ENCODE measurements at regions not wholly inside any gene's neighbourhood (a gene's known extent, or its start where the extent isn't known, plus 50 kb on each side); places are given as distances from the start of the nearest gene placed in this dataset.
"Not testable (repeated sequence)": the region's sequence is repeated elsewhere in the genome, so short reads cannot be mapped to it uniquely, and the experiment has no call there.

DNA sequence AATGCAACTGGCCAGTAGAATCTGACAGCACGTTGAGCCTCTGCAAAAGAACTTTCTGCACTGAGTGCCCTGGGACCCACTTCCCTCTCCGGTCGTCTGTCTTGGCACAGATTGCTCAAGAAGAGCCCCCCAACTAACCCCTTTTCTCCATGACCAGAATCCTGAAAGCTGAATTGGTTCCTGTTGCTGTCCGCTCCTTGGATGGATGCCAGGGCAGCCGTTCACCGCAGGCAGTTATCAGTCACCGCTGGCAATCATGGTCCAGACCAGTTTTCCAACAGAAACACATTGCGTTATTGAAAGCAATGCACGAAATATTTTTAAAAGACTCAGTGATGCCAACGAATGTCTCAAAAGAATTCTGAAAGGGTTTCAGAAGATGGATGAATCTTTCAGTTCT, 733.7 kb upstream of the FRG1 start:
- no peak for DNase-seq

DNA sequence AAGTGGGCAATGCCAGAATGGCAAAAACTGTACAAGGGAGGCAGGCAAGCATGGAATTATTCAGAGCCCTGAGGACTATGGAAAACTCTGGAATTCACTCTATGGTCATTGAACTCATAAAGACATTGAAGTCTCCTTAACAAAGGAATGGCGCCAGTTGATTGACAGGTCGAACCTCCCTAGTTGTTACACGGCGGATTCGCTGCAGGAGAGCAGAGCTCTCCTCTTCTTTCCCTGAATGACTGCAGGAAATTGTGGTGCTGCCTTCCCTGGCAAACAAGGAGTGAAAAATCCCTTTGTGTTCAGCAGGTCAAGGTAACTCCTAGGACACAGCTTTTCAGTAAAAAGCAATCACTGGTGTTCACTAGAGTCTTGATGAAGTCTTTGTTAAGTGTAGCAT, 732.8 kb upstream of the FRG1 start:
- no peak for DNase-seq

DNA sequence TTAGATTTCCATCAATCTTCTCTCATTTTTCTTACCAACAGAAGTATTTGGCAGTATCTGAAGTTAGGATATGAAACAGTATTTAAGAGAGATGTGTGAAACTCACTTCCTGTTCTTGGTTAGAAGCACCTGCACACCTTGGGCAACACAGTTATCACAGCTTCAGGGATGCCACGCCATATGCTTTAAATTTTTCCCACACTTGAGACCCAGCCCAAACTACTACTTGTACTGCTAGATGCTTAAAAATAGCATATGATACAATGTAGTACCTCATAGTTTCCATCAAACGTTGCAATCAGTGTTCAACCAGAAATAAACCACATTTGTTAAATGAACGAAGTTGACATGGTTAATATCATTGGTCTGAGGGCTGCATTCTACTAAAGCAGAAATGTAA, 725.1 kb upstream of the FRG1 start:
- no peak for DNase-seq

DNA sequence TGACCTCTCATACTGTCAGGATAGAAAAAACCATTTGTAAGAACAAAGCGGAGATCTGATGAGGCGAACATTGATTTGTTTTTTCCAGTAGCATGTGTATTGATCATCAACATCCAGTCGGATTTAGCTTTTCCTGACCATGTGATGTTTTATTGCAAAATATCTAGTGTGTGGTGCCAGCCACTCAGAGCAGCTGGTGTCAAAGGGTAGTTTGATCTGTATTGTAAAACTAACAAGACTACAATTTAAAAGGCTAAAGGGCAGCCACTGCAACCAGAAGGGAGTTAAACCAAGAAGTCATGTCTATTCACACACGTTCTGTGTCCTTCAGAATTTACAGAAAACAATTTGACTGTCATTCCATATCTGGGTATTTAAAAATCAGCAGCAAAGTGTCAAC, 719.0 kb upstream of the FRG1 start:
- DNase-seq = no peak

DNA sequence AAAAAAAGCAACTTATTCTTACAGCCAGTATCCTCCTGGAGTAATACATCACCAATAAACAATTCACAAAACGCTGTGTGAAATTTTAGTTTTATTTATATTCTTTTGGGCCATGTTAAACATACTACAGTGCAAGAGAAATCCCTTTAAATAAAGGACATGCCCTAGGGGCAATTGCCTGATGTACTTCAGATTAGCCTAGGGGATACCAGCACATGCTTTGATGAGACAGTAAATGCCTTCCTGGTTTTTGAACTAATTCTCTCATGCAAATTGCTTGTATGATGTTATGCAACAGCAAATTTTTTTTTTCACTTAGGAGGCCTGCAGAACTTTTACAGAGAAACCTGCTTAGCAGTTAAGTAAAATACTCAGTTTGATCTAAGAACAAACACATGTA, 711.9 kb upstream of the FRG1 start:
- DNase-seq = no peak

DNA sequence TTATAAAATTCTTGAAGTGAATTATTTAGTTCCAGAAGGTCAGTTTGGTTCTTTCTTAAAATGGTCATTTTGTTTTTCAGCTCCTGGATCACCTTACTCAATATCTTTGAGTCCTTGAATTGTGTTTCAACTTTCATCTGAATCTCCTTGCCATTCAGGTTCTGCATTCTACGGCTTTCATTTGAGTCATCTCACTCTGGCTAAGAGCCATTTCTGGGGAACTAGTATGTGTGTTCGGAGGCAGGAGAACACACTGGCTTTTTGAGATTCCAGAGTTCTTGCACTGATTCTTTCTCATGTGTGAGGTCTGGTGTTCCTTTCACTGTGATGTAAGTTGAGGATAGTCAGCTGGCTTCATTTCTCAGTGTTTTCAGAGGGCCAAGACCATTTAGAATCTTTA, 708.4 kb upstream of the FRG1 start:
- DNase-seq = no peak

DNA sequence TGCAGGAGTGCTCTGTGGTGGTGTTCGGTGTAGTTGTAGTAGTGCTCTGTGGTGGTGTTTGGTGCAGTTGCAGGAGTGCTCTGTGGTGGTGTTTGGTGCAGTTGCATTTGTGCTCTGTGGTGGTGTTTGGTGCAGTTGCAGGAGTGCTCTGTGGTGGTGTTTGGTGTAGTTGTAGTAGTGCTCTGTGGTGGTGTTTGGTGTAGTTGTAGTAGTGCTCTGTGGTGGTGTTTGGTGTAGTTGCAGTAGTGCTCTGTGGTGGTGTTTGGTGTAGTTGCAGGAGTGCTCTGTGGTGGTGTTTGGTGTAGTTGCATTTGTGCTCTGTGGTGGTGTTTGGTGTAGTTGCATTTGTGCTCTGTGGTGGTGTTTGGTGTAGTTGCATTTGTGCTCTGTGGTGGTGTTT, 706.9 kb upstream of the FRG1 start:
- DNase-seq = not testable (repeated sequence)

DNA sequence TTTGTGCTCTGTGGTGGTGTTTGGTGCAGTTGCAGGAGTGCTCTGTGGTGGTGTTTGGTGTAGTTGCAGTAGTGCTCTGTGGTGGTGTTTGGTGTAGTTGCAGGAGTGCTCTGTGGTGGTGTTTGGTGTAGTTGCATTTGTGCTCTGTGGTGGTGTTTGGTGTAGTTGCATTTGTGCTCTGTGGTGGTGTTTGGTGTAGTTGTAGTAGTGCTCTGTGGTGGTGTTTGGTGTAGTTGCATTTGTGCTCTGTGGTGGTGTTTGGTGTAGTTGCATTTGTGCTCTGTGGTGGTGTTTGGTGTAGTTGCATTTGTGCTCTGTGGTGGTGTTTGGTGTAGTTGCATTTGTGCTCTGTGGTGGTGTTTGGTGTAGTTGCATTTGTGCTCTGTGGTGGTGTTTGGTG, 705.7 kb upstream of the FRG1 start:
- DNase-seq = not testable (repeated sequence)

DNA sequence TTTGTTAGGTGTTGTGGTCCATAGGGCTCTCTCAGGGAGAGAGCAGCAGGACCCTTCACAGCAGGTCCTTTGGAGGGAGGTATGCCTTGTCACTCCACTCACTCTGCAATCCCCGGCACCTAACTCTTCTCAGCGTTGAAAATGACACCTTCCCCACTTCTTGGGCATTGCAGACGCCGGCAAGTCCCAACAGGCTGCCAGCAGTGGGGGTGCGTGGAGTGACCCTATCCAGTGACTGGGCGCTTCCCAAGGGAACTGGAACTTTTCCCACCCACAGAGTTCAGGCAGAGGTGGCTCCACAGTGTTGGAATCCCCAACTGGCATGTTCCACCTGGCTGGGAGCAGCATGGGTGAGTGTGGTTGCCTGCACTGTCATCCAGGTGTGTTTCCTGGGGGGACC, 705.1 kb upstream of the FRG1 start:
- no peak for DNase-seq

DNA sequence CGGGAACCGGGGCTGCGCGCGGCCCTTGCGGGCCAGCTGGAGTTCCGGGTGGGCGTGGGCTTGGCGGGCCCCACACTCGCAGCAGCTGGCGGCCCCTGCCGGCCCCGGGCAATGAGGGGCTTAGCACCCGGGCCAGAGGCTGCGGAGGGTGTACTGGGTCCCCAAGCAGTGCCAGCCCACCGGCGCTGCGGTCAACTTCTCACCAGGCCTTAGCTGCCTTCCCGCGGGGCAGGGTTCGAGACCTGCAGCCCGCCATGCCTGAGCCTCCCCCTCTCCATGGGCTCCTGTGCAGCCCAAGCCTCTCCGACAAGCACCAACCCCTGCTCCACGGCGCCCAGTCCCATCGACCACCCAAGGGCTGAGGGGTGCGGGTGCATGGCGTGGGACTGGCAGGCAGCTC, 704.4 kb upstream of the FRG1 start:
- not testable (repeated sequence) for DNase-seq

DNA sequence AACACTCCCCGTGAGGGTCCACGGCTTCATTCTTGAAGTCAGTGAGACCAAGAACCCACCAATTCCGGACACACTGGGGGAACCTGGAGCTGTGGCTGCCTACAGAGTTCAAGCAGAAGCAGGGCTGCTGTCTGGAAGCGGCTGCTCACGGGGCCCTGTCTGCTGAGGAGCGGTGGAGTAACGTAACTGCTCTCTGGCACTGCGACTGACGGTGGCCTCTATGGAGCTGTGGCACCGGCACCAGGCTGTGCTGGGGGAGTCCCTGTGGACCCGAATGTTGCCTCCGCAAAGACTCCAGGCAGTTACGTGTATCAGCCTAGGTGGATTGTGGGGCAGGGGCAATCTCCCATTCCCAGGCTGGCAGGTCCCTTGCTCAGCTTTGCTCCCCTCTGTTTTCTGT, 703.3 kb upstream of the FRG1 start:
- no peak for DNase-seq

DNA sequence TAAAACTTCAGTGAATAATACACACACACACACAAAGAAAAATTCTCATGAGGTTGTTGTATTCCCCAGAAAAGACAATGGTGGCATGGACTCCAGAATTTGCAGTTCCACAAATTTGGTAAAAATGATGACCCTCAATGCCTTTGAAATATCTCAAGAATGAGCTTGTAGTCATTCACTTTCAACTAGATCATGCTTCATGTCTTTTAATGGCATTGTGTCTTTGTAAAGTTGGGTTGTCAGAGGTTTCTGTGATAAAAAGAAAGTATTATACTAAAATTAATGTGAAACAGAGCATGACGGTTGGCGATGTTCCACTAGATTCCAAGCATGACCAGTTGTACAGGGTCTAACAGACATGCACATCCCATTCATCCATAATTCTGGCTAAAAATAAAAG, 685.0 kb upstream of the FRG1 start:
- no peak for DNase-seq

DNA sequence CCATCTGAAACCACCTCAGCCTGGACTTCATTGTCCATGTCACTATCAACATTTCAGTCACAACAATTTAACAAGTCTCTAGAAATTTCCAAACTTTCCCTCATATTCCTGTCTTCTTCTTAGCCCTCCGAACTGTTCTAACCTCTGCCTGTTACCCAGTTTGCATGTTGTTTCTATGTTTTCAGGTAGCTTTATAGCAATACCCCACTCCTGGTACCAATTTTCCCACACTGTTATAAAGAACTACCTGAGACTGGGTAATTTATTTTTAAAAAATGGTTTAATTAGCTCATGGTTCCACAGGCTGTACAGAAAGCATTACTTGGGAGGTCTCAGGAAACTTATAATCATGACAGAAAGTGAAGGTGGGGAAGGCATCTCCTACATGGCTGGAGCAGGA, 679.2 kb upstream of the FRG1 start:
- DNase-seq = no peak

DNA sequence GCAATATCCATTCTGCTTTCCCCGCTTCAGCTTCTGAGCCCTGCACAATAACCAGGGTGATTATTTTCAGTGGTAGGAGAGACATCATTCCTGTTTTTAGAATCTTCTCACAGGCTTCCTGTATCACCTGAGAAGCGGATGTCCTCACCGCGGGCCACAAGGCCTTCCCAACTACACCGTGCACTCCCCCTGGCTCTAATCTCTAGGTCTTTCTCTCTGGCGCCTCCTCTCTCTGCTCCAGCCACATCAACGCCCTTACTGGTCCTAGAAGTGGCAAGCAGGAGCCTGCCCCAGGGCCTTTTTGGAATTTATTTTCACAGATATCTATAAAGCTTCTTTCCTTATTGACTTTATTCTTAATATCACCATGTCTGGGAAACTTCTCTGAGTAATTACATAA, 675.2 kb upstream of the FRG1 start:
- no peak for DNase-seq

DNA sequence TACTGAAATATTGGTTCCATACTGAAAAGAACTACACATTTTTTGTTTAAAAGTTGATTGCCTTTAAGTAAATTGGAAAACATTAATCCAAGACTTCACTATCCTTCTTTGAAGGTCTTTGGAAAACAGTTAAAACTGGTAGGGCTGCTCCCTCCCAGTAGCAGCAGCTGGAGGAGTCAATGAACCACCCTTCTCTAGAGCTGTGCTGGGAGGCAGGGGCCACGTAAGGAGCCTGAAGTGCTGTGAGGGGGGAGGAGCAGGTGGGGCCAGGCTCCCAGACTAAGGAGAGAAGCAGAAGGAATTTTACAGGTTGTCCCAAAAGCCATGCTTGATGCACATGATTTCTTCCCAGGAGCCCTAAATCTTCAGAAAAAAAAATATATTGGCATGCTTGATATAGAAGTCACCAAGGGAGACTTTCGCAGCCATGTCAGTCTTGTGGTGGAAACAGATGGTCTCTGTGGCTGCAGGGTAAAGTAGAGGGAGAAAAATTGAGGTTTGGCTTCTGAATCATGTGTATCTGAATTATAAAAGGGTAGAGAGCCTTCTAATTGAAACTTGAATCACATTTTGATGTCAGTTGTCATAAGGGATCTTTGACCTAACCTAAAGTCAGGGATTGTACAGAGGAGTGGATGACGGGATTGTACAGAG, 673.2 kb upstream of the FRG1 start:
- DNase-seq = no peak

DNA sequence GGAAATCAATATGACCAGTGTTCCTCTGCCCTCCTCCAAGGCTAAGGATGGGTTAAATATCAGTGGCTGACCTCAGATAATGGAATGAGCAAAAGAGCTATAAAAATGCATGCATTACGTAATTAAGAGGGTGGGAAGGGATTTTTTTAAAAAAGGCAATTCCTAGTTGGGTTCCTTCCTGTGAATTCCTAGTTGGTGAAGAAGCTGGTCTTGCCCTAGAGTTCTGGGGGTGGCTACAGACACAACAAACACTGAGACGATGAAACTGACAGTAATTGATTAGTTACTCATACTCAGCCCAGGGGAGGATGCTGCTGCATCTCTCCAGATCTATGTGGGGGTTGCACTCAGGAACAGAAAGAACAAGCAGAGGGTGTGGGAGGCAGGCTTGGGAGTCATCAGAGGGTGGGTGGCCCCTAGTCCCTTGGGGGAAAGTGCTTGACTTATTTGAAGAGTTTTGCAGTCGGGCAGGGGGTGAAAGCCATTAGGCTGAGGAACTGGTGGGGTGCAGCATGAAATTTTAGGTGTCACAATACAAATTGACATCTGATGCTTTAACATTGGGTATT, 662.0 kb upstream of the FRG1 start:
- no peak for DNase-seq

DNA sequence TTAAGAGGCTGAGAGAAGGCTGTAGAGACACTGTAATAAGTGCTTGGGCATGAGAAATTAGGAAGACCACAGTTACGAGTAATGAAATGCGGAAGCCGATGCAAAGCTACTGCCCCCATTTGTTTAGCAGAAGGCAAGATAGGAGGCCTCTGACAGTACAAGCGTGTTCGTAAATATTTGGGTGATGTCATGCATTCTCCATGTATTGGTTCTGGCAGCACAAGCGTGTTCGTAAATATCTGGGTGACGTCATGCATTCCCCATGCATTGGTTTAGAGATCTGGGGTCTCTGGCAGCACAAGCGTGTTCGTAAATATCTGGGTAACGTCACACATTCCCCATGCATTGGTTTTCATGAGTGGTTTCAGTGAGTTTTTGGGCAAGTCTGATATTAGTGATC, 661.5 kb upstream of the FRG1 start:
- DNase-seq = no peak

DNA sequence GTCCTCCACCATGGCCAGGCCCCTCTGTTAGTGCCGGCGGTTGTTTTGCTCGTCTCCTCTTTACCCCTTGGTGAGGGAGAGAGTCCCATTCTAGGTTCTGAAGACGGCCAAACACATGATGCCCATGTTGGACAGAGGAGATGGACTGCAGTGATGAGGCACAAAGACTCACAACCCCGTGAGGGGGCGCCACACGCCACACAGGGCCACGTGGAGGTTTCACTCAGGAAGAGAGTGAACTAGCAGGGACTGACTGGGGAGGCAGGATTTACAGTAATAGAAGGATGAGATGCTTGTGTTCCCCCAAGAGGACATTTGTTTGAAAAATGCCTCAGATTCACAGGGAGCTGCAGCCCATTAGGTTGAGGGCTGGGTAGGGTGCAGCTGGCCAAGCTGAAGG, 655.3 kb upstream of the FRG1 start:
- DNase-seq = no peak

DNA sequence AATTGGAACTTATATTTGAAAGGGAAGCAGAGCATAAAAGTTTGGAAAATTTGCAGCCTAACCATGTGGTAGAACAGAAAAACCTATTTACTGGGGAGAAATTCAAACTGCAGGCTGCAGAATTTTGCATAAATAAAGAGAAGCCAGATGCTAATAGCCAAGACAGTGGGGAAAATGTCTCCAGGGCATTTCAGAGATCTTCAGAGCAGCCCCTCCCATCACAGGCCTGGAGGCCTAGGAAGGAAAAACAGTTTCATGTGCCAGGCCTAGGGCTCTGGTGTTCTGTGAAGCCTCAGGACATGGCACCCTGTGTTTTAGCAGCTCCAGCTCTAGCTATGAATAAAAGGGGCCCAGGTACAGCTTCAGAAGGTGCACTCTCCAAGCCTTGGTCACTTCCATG, 648.7 kb upstream of the FRG1 start:
- no peak for DNase-seq

DNA sequence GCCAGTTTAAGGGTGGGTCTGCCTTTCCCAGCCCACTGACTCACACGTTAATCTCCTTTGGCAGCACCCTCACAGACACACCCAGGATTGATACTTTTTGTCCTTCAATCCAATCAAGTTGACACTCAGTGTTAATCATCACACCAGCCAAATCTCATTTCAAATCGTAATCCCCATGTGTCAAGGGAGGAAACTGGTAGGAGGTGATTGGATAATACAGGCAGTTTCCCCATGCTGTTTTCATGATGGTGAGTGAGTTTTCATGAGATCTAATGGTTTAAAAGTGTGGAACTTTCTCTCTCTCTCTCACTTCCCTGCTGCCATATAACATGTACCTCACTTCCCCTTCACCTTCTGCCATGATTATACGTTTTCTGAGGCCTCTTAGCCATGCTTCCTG, 647.2 kb upstream of the FRG1 start:
- DNase-seq = no peak

DNA sequence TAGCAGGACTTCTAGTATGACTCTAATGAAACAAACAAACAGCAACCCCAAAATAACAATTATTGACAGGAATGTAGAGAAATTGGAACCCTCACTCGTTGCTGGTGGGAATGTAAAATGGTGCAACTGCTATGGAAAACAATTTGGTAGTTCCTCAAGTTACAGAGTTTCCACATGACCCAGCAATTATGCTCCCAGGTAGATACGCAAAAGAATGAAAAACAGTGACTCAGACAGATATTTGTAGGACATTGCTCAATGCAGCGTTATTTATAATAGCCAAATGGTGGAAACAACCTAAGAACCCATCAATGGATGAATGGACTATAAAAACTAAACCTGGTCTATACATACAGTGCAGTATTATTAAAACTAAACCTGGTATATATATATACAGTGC, 646.1 kb upstream of the FRG1 start:
- no peak for DNase-seq

DNA sequence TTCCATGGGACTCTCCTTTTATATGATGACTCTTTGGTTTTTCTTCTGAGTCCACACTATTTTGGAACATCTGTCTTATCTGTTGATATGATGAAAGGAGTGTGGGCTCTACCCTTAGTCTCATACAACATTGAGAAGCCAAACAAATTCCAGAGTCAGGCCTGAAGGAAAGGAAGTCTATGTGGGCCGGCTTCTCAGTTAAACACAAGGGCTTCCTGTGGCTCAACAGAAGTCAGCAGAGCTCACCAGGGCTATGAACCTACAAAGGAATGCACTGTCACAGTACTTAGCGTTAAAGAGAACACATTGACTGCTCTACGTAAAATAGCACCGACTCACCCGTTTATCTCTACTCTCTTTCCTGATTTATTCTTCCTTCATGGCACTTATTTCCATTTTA, 641.0 kb upstream of the FRG1 start:
- no peak for DNase-seq

DNA sequence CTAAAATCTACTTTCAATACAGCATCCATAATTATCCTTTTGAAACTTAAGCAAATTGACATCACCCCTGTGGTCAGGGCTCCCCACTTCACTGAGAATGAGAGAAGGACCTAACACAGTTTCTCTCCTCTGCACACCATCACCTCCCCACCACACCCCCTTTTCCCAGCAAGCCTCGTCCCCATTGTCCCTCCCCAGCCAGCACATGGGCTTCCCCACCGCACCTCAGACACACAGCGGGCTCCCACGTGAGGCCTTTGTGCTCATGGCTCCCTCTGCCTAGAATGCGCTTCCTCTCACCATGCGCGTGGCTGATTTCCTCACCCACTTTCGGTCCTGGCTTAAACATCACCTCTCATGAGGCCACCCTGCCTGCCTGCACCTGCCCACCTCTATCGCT, 639.0 kb upstream of the FRG1 start:
- no peak for DNase-seq

DNA sequence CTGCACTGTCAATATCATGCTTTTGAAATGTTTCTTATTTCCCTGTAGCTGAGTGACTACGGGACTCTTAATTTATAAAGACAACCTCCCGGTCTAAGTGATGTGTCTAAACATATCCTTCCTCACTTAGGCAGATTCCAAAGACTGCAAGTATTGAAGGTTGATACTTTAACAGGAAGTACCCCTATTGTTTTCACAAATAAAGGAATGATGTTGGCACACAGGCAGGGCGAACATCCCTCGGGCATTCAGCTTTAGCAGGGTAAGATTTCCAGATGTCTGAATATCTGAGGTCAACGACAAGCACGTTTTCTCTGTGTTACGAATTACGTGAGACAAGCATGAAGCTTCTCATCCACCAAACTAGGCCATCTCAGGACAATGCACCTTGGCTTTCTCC, 638.0 kb upstream of the FRG1 start:
- DNase-seq = no peak

DNA sequence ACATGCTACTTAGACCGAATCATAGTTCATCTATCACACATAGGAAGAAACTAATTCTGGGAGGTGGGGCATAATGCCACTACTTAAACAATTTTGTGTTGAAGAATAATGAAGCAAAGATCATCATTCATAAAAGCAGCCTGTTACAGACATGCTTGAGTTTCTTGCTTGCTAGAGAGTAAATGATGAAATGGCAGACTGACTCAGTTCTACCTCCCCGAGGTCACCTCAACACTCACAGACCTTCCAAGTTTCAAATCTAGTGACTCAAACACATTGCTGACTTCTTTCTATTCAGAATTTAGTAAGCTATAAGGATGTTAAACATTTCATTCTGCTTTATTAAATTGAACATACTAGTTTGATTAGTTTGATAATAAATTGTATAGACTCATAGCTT, 636.5 kb upstream of the FRG1 start:
- no peak for DNase-seq

DNA sequence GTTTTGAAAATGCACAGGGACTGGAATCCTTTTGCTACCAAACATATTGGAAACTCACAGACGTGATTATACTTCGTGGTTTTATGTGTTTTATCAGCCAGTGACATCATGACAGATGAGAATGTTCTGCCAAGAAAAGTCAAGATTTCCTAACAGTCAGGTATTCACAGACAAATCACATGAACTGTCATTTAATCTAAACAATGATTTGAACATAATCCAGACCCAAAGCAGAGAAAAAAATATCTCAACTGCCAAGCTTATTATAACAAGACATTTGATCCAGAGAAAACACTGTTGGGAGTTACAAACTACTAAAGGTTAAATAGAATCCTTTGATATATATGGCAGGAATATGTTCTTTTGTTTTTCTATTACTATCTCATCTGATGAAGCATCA, 635.9 kb upstream of the FRG1 start:
- no peak for DNase-seq

All from MV-4-11 (cell line).